GM12878 (cell line): ENCODE measurements at regions not wholly inside any gene's neighbourhood (a gene's known extent, or its start where the extent isn't known, plus 50 kb on each side); places are given as distances from the start of the nearest gene placed in this dataset.

ENCODE experiments used
- ATAC-seq: fragments of 200-7000 bp; cut with Tn5 transposase; 3 replicates; pipeline ENCODE4 v1.9.1; 2020; ENCODE audit warnings: mild to moderate bottlenecking, moderate library complexity
- BruUV-seq: library from RNA; stranded (reverse); fragments of 400-500 nt; replicated peaks from 2 replicates; lab custom pipeline; 2021; lab: Mats Ljungman, UMichigan
- CTCF ChIA-PET: fragments of 300-600 bp; sonication (Branson Sonifier 250); formaldehyde crosslinking; extraction: SDS; loops from one replicate; lab custom pipeline; 2021; ENCODE audit warnings: inconsistent platforms; lab: Yijun Ruan, JAX
- POLR2A ChIA-PET: fragments of 350-600 bp; formaldehyde crosslinking; extraction: SDS; loops from one replicate; lab custom pipeline; 2021; ENCODE audit warnings: inconsistent platforms; lab: Charles Lee
- RAD21 ChIA-PET: fragments of 300-600 bp; sonication (Branson Sonifier 250); formaldehyde crosslinking; loops from one replicate; lab custom pipeline; 2023; ENCODE audit warnings: antibody characterized with exemption; ENCODE audit not compliant: unreplicated experiment; lab: Charles Lee
- SMC1A ChIA-PET: fragments of 300-600 bp; sonication (Branson Sonifier 250); formaldehyde crosslinking; loops from one replicate; lab custom pipeline; 2023; ENCODE audit not compliant: unreplicated experiment, uncharacterized antibody; lab: Charles Lee
- DNase-seq: peaks from one replicate; pipeline ENCODE4 v3.0.0-alpha.2; 2011; ENCODE audit warnings: low read depth, low spot score
- FAIRE-seq: peaks from 3 replicates; lab custom pipeline; 2011; peaks lifted over from hg19 to GRCh38; lab: Jason Lieb, UNC
- H2AFZ ChIP-seq: 2 replicates; pipeline ENCODE4 v1.6.0; 2011; ENCODE audit warnings: low read depth, low read length, control low read depth; ENCODE audit not compliant: control insufficient read depth
- H3K27ac ChIP-seq: 2 replicates; pipeline ENCODE4 v1.5.1; 2011; ENCODE audit warnings: control low read depth; ENCODE audit not compliant: control insufficient read depth, insufficient read depth
- H3K27me3 ChIP-seq, 2 experiments: replicated peaks in 1 of 2; 2 replicates each; pipeline versions ENCODE4 v1.6.0 to v1.6.1; 2011; ENCODE audit warnings: low read length in 1 of 2; ENCODE audit not compliant: control insufficient read depth in 2 of 2, insufficient read depth in 2 of 2
- H3K36me3 ChIP-seq, 2 experiments: 2 replicates each; pipeline ENCODE4 v1.5.1; 2011; ENCODE audit warnings: low read length in 1 of 2; ENCODE audit not compliant: control insufficient read depth in 2 of 2, insufficient read depth in 2 of 2
- H3K4me1 ChIP-seq: 2 replicates; pipeline ENCODE4 v1.6.1; 2011; ENCODE audit warnings: mild to moderate bottlenecking, low read length, moderate library complexity, mixed read lengths; ENCODE audit not compliant: control insufficient read depth, insufficient read depth
- H3K4me2 ChIP-seq: 2 replicates; pipeline ENCODE4 v1.6.0; 2011; ENCODE audit warnings: control low read depth; ENCODE audit not compliant: control insufficient read depth, insufficient read depth
- H3K4me3 ChIP-seq: fragments of 200-600 bp; sonication (generic); 2 replicates; pipeline ENCODE4 v1.5.1; 2016
- H3K79me2 ChIP-seq: 2 replicates; pipeline ENCODE4 v1.6.0; 2011; ENCODE audit warnings: low read length; ENCODE audit not compliant: control insufficient read depth, insufficient read depth
- H3K9ac ChIP-seq: 2 replicates; pipeline ENCODE4 v1.8.0; 2011; ENCODE audit warnings: low read length, control low read depth, mixed read lengths; ENCODE audit not compliant: control insufficient read depth, insufficient read depth
- H3K9me3 ChIP-seq: replicated peaks from 3 replicates; pipeline ENCODE4 v1.5.1; 2011; ENCODE audit warnings: mild to moderate bottlenecking, low read length; ENCODE audit not compliant: control insufficient read depth, insufficient read depth
- H4K20me1 ChIP-seq: 2 replicates; pipeline ENCODE4 v1.6.0; 2011; ENCODE audit not compliant: control insufficient read depth, insufficient read depth
- ASH2L ChIP-seq: fragments of 300-600, 200-600 bp; sonication (generic); IDR thresholded peaks from 2 replicates; pipeline ENCODE4 v1.6.1; 2017; ENCODE audit warnings: low read depth, mild to moderate bottlenecking, borderline replicate concordance
- BCL11A ChIP-seq: IDR thresholded peaks from 2 replicates; pipeline ENCODE4 v1.6.1; 2011; ENCODE audit warnings: low read depth, low read length
- BRCA1 ChIP-seq: IDR thresholded peaks from 2 replicates; pipeline ENCODE4 v1.6.1; 2011; ENCODE audit warnings: low read depth, low read length, improper control_type of control experiment
- CBFB ChIP-seq: IDR thresholded peaks from 2 replicates; pipeline ENCODE4 v1.6.1; 2016; ENCODE audit warnings: antibody characterized with exemption, low read depth
- CBX5 ChIP-seq: sonication (generic); IDR thresholded peaks from 2 replicates; pipeline ENCODE4 v1.6.1; 2016; ENCODE audit warnings: low read depth, moderate library complexity, mild to moderate bottlenecking, inconsistent platforms
- ETV6 ChIP-seq, 2 experiments: fragments of 450-650 bp in 1 of 2; IDR thresholded peaks in 1 of 2; conservative IDR thresholded peaks in 1 of 2; 2 replicates each; pipeline ENCODE4 v1.6.1; 2014; ENCODE audit warnings: antibody characterized with exemption in 1 of 2, borderline replicate concordance in 1 of 2, low read depth in 1 of 2, mild to moderate bottlenecking in 1 of 2, moderate library complexity in 1 of 2
- FOXK2 ChIP-seq: fragments of 450-650 bp; IDR thresholded peaks from 2 replicates; pipeline ENCODE4 v1.6.1; 2017; ENCODE audit warnings: mild to moderate bottlenecking, moderate library complexity
- GABPA ChIP-seq: IDR thresholded peaks from 2 replicates; pipeline ENCODE4 v1.6.1; 2014; ENCODE audit warnings: antibody characterized with exemption, low read depth, mild to moderate bottlenecking, inconsistent platforms
- GATAD2B ChIP-seq: fragments of 450-650 bp; conservative IDR thresholded peaks from 2 replicates; pipeline ENCODE4 v1.6.1; 2017; ENCODE audit warnings: low read depth, mild to moderate bottlenecking, moderate library complexity
- HDGF ChIP-seq: fragments of 450-650 bp; IDR thresholded peaks from 2 replicates; pipeline ENCODE4 v1.6.1; 2016; ENCODE audit warnings: antibody characterized with exemption
- IKZF2 ChIP-seq, 2 experiments: fragments of 450-650 bp; IDR thresholded peaks; 2 replicates each; pipeline ENCODE4 v1.6.1; 2017; ENCODE audit warnings: mild to moderate bottlenecking in 2 of 2, moderate library complexity in 2 of 2
- JUNB ChIP-seq: IDR thresholded peaks from 2 replicates; pipeline ENCODE4 v1.6.1; 2016; ENCODE audit warnings: antibody characterized with exemption, mild to moderate bottlenecking
- KAT2A ChIP-seq: conservative IDR thresholded peaks from 2 replicates; pipeline ENCODE4 v1.6.1; 2011; ENCODE audit warnings: low read depth, low read length; ENCODE audit not compliant: control insufficient read depth
- MTA2 ChIP-seq: fragments of 450-650 bp; IDR thresholded peaks from 2 replicates; pipeline ENCODE4 v1.6.1; 2016; ENCODE audit warnings: low read depth, mild to moderate bottlenecking, moderate library complexity
- NBN ChIP-seq: fragments of 450-650 bp; IDR thresholded peaks from 2 replicates; pipeline ENCODE4 v1.6.1; 2016
- NFIC ChIP-seq: IDR thresholded peaks from 2 replicates; pipeline ENCODE4 v1.6.1; 2012; ENCODE audit warnings: low read depth, mild to moderate bottlenecking, inconsistent platforms, low read length, moderate library complexity
- RFX5 ChIP-seq: IDR thresholded peaks from 2 replicates; pipeline ENCODE4 v1.6.1; 2011; ENCODE audit warnings: low read depth, low read length, improper control_type of control experiment
- SMAD5 ChIP-seq: IDR thresholded peaks from 2 replicates; pipeline ENCODE4 v1.6.1; 2016; ENCODE audit warnings: antibody characterized with exemption, low read depth
- SMARCA5 ChIP-seq: fragments of 450-650 bp; IDR thresholded peaks from 2 replicates; pipeline ENCODE4 v1.6.1; 2017; ENCODE audit warnings: mild to moderate bottlenecking
- SMC3 ChIP-seq: IDR thresholded peaks from 2 replicates; pipeline ENCODE4 v1.6.1; 2011; ENCODE audit warnings: low read length, improper control_type of control experiment, borderline replicate concordance
- SPI1 ChIP-seq: IDR thresholded peaks from 2 replicates; pipeline ENCODE4 v1.6.1; 2011; ENCODE audit warnings: low read depth, mild to moderate bottlenecking, low read length, moderate library complexity, borderline replicate concordance; ENCODE audit not compliant: insufficient read depth
- STAT3 ChIP-seq: IDR thresholded peaks from 2 replicates; pipeline ENCODE4 v1.6.1; 2011; ENCODE audit warnings: low read depth, low read length, improper control_type of control experiment
- ZNF24 ChIP-seq: fragments of 450-650 bp; IDR thresholded peaks from 2 replicates; pipeline ENCODE4 v1.6.1; 2017; ENCODE audit warnings: antibody characterized with exemption, mild to moderate bottlenecking
- ZZZ3 ChIP-seq: IDR thresholded peaks from 2 replicates; pipeline ENCODE4 v1.6.1; 2011; ENCODE audit warnings: low read depth; ENCODE audit not compliant: control insufficient read depth, insufficient read length
- WGBS: methylation state at CpG from one replicate; pipeline ENCODE4 v1.1.6; 2016; ENCODE audit warnings: low lambda C conversion rate; ENCODE audit not compliant: insufficient replicate concordance, insufficient coverage; ENCODE audit errors: missing lambda C conversion rate; 5-methylcytosine and 5-hydroxymethylcytosine counted together
- in situ Hi-C: fragments of 300-500 bp; cut with MboI; formaldehyde crosslinking; loops from 9 replicates; pipeline ENCODE4 v1.14.3; 2018; ENCODE audit warnings: mixed read lengths
- intact Hi-C: fragments of 100-400 bp; cut with micrococcal nuclease; formaldehyde crosslinking; loops from one replicate; pipeline ENCODE4 v1.14.2; 2022; ENCODE audit not compliant: unreplicated experiment
- TF ChIP-seq, protein P1 (sequence below): fragments of 450-650 bp; IDR thresholded peaks from 2 replicates; pipeline ENCODE4 v1.6.1; 2017; ENCODE audit warnings: low read depth, mild to moderate bottlenecking, moderate library complexity

- H3K4me1 ChIP-seq, result peaks cover 18% of the 10 kb centered on the region
- TF ChIP-seq SPI1 (peak; percentile 70), RFX5 (no peak), SMAD5 (no peak), GATAD2B (no peak), ASH2L (no peak), GABPA (no peak), KAT2A (no peak), NBN (no peak), SMARCA5 (no peak), ZZZ3 (no peak), CBX5 (no peak), BRCA1 (no peak), FOXK2 (no peak), JUNB (no peak), MTA2 (no peak), IKZF2 (IDR thresholded peaks at IDR 0.05) (peak; percentile 39 to 46; a peak in 1 of 4 replicates), ETV6 (conservative IDR thresholded peaks at IDR 0.05 in 1 of 2, IDR thresholded peaks at IDR 0.05 in 1 of 2; ENCODE audit: borderline replicate concordance in 1 of 2, low read depth in 1 of 2) (no peak), ZNF24 (no peak), BCL11A (no peak), HDGF (no peak), STAT3 (no peak), CBFB (no peak), NFIC (no peak), SMC3 (no peak)
- TF ChIP-seq, protein P1, sequence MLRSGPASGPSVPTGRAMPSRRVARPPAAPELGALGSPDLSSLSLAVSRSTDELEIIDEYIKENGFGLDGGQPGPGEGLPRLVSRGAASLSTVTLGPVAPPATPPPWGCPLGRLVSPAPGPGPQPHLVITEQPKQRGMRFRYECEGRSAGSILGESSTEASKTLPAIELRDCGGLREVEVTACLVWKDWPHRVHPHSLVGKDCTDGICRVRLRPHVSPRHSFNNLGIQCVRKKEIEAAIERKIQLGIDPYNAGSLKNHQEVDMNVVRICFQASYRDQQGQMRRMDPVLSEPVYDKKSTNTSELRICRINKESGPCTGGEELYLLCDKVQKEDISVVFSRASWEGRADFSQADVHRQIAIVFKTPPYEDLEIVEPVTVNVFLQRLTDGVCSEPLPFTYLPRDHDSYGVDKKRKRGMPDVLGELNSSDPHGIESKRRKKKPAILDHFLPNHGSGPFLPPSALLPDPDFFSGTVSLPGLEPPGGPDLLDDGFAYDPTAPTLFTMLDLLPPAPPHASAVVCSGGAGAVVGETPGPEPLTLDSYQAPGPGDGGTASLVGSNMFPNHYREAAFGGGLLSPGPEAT, result peak; percentile 52; the same call in 1 of the 2 replicates
Observed at GRCh38 chr3:30477149-30477921, 129.1 kb upstream of the TGFBR2 start.

More at GRCh38 chr3:30477149-30477921, 129.1 kb upstream of the TGFBR2 start:
- H3K9me3 ChIP-seq, result no peaks in the 10 kb centered on the region; the same call in 2 of the 3 replicates
- ChIA-PET SMC1A (interaction anchor here (0.7 to 2.8 kb wide), 12 partner anchors 9 to 465 kb away, joined by 3 to 10 read pairs (median 4); no protein-coding TSS in a partner anchor), RAD21 (interaction anchor here (0.7 to 1.9 kb wide), 6 partner anchors 15 to 24 kb away, joined by 3 to 5 read pairs (median 4); no protein-coding TSS in a partner anchor), CTCF (interaction anchor here (1.2 to 1.4 kb wide), 2 partner anchors 11 to 278 kb away, joined by 3 to 5 read pairs; no protein-coding TSS in a partner anchor), POLR2A (interaction anchor here (1.1 to 1.3 kb wide), 2 partner anchors 22 to 25 kb away, joined by 3 read pairs; no protein-coding TSS in a partner anchor)
- BruUV-seq, result no TSS peak
- no peak overlapping the region for H3K9ac ChIP-seq
- H3K4me2 ChIP-seq, result peak overlapping the region; percentile 68
- H4K20me1 ChIP-seq, result no peaks in the 10 kb centered on the region
- DNase-seq (no peak), FAIRE-seq (no peak), ATAC-seq (no peak)
- peak overlapping the region; percentile 7; the same call in 1 of the 2 replicates for H2AFZ ChIP-seq
- H3K79me2 ChIP-seq, result no peaks in the 10 kb centered on the region
- H3K4me3 ChIP-seq, result no peak overlapping the region
- in situ Hi-C loops, result no loop called here
- H3K36me3 ChIP-seq, result no peaks in the 10 kb centered on the region
- no peaks in the 10 kb centered on the region for H3K27me3 ChIP-seq
- intact Hi-C loops, result no loop called here
- 52% methylated on average over 5 of the region's 5 CpGs for WGBS
- H3K27ac ChIP-seq, result no peak overlapping the region
